HG02763 (cell line): ENCODE measurements at regions not wholly inside any gene's neighbourhood (a gene's known extent, or its start where the extent isn't known, plus 50 kb on each side); places are given as distances from the start of the nearest gene placed in this dataset.

ENCODE experiments used
- ATAC-seq: cut with Tn5 transposase; IDR thresholded peaks from one replicate; pipeline ENCODE4 v1.9.1; 2021; ENCODE audit warnings: mild to moderate bottlenecking, moderate library complexity; ENCODE audit not compliant: unreplicated experiment

DNA sequence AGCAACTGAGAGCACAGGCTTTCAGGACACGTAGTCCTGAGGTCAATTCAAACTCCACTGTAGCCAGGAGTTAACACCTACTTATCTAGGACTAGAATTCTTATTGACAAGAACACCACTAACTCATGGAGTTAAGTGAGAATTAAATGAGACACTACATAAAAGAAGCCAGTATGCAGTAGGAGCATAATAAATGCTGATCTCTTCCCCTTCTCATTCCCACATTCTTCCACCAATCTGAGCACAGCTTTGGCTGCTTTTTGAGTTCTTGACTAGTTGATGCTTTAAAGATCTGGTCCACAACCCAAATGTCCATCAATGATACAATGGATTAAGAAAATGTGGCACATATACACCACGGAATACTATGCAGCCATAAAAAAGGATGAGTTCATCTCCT is 55.2 kb downstream of the TTC32 start:
- ATAC-seq = no peak

DNA sequence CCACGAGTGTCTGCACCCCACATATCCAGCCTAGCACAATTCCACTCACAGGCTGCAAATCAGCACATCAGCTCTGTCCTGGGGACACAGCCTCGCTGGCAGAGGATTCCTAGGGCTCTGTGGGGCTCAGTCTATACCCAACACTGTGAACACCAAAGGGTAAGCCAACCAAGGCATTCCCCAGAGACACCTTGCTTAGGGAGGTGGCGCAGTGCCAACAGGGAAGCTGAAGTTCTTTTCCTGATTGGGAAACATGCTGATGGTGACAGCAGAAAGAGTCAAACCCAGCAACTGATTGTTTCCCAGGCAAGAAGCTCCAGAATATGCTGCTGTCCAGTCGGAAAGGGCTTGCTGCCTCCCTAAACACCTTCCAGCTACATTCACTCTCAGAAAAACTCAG is 55.8 kb downstream of the TTC32 start:
- no peak for ATAC-seq

DNA sequence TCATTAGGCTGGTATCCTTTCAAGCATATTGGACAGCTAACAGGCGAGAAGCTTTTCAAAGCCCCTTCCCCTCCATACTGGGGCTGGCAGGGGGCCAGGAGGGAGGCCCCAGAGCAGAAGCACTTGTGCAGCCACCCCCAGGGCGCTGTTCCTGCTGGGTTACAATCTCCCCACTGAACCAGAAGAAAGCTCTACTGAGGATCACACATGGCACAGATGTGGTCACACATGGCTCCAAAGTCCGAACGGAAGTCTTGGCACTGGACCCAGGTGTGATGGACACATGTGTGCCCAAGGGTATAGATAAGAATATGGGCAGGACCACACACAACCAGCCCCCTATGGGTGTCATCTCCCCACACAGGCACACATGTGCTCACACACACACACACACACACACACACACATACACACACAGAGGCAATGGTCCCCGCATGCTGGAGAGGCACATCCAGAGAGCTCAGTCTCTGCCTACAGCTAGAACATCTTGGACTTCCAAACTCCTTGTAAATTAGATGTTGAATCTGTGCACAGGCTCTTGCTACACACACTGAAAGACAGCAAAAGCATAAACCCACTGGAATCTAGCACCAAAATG is 56.4 kb downstream of the TTC32 start:
- ATAC-seq = no peak

DNA sequence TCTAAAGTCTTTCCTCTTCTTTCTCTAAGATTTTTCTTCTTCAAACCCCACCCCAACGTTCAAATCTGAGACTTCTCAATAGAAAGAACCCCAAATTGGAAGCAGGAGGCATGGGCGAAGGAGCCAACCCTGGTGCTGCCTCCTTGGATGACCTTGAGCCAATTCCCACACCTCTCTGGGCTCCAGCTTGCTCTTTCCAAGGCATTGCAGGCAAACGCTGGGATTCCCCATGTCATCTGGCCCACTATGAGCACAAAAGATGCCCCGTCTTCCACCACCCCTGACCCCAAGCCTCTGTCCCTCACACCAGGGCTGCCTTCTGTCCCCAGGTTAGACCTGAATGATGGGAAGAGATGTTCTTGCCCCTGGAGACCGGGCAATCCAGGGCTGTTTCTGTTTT is 57.0 kb downstream of the TTC32 start:
- ATAC-seq = no peak

DNA sequence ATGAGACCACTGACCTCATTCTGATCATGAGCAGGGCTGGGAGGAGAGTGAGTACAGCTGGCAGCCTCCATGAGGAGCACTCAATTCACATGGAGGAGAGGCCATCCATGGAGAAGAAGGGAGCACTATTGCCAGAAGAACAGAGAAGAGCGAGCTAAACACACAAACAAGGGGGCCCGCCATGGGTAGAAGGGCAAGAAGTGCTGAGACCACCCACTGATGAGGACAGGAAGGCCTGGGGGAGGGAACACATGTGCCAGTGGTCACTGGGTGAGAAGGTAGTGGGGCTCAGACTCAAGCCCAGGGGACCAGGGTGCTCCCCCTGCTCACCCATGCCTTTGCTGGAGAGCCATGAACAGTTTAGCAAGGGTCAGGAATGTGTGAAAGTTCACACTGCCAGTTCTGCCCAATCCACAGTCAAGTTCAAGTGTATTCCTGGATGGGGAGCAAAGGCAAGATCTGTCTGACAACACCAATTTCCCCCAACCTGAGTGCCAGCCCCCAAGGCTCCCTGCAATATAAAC is 57.7 kb downstream of the TTC32 start:
- no peak for ATAC-seq

DNA sequence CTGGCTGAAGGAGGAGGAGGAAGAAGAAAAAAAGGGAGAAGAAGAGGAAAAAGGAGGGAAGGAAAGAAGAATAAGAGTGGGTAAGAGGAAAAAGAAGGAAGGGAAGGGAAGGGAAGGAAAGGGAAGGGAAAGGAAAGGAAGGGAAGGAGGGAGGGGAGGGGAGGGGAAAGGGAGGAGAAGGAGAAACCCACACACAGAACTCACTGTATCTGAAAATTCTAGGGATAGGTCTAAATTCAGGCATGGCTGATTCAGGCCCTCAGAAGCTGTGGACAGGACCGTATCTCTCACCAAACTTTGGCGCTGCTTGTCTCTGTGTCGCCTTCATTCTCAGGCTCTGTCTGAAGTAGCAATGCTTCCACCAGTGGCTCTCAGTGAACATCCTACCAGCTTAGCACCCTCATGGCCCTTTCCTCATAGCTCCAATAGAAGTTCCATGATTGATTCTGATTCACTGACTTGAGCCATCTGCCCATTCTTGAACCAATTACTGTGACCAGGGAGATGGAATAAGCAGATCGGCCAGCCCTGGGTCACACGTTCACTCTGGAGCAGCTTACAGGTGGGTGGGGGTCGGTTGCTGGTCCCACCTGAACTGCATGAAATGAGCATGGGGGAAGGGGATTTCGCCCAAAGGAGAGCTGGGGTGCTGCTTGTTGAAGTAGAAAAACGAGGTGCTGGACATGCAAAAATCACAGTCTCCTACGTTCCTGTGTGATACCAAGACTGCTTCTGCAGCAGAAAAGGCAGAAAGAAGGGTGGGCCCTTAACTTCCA is 59.7 kb downstream of the TTC32 start:
- no peak for ATAC-seq

DNA sequence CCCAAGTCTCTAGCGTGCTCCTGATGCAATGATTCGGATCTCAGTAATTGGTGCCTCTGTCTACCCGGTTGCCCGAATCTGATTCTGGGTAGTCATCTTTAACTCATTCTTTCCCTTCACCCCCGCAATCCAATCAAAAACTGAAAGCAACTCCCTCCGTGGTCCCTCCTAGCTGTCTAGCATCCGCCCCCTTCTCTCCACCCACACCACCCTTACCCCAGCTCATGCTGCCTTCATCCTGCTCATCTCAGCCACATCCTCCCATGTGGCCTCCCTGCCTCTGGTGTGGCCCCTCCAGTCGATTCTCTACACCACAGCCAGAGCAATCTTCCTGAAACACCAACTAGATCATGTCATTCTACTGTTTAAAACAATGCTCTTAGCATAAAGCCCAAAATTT is 62.3 kb downstream of the TTC32 start:
- no peak for ATAC-seq

DNA sequence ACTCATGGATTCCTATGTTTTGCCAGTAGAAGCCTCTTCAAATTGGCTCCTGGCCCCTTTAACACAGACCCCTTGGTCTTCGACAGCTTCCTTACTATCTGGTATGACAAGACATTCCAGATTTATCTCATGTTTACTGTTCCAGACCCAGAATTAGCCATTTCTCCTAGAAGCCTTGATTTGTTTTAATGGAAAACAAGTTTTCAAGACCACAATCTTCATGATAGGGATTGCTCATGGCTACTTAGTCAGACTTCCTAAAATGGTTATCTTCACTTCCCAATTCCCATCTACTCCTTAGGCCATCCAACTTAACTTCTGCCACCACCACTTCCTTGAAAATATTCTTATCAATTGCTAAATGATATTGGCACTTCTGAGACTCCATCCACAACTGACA is 63.2 kb downstream of the TTC32 start:
- no peak for ATAC-seq

DNA sequence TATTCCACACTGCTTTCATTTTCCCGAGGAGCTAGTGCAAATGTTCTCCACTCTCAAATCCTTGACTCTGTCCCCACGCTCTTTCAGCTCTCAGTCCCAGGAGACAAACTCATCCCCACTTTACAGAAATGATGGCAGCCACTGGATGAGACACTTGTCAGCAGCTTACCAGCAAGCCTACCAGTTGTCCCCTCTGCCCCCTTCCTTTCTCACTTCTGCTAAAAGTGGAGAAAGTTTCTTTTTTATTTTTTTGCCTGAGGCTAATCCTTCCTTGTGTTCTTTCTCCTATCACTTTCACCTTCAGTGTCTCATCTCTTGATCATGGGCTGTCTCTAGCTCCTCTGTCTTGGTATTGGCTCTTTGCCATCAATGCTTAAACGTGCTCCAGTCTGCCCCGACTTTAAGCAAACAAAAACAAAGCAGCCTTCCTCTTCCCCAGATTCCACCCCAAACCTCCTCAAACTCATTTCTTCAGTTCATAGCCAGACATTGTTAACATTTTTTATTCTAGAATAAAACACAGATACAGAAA is 64.5 kb downstream of the TTC32 start:
- no peak for ATAC-seq

DNA sequence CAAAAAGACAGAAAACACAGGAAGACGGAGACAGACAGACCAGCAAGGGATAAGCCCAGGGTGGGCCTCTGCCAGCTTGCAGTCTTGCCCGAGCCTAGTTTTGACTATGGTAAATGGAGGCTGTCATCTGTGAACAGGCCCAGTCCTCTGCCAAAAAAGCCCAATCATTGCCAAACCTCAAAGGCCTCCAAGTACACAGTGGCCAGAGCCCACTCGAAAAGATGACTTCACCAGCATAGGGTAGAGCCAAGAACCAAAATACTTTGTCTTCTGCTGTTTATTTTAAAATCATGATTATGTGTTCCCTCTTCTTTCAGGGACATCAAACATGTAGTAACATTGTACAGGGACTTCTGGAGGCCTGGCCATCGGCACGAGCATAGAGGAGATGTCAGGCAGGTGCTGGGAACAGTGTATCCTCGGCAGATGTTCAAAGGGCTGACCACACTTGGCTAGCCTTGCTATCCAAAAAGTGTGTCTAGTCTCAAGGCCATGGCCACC is 66.0 kb downstream of the TTC32 start:
- ATAC-seq = no peak

DNA sequence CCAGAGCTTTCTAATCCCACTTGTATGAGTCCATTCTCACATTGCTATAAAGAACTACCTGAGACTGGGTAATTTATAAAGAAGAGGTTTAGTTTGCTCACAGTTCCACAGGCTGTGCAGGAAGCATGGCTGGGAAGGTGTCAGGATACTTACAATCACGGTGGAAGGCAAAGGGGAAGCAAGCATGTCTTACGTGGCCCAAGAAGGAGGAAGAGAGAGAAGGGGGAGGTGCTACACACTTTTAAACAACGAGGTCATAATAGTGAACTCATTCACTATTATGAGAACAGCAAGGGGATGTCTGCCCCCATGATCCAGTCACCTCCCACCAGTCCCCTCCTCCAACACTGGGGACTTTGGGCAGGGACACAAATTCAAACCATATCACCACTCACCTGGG is 67.8 kb downstream of the TTC32 start:
- ATAC-seq = no peak

DNA sequence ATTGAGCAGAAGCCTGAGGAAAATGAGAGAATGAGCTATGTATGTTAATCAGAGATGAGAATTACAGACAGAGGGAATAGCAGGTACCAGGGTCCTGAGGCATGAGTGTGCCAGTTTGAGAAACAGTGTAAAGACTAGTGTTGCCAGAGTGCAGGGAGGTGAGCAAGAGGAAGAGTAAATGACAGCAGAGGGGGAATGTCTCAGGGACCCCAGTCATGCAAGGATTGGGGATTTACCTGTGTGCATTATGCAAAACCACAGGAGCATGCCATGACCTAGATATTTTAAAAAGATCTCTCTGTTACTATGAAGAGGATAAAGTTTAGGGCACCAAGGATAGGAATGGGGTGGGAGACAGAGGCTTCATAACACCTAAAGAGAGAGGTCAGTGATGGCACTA is 72.1 kb downstream of the TTC32 start:
- no peak for ATAC-seq

DNA sequence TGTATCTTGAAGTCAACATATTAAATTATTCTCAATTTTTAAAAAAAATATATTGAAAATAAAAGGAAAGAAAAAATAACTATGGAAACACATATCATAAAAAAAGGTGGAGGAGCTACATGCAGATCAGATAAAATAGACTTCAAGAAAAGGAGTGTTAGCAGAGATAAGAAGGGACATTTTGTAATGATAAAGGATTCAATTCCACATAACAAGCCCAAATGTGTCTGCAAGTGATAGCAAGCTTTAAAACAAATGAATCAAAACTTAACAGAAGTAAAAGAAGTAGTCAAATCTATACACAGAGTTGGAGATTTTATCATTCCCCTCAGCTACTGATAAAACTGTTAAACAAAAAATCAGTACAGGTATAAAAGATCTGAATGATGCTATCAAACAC is 74.9 kb downstream of the TTC32 start:
- ATAC-seq = no peak

DNA sequence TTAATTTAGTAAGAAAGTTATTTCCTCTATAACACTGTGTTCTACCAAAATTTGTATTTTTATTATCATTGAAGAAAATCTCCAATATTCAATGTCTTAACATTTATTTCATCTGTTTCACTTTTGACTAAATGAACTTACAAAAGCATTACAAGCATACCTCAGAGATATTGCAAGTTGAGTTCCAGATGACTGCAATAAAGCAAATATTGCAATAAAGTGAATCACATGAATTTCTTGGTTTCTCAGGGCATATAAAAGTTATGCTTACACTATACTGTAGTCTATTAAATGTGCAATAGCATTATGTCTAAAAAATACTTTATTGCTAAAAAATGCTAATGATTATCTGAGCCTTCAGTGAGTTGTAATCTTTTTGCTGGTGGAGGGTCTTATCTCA is 78.3 kb downstream of the TTC32 start:
- ATAC-seq = no peak

DNA sequence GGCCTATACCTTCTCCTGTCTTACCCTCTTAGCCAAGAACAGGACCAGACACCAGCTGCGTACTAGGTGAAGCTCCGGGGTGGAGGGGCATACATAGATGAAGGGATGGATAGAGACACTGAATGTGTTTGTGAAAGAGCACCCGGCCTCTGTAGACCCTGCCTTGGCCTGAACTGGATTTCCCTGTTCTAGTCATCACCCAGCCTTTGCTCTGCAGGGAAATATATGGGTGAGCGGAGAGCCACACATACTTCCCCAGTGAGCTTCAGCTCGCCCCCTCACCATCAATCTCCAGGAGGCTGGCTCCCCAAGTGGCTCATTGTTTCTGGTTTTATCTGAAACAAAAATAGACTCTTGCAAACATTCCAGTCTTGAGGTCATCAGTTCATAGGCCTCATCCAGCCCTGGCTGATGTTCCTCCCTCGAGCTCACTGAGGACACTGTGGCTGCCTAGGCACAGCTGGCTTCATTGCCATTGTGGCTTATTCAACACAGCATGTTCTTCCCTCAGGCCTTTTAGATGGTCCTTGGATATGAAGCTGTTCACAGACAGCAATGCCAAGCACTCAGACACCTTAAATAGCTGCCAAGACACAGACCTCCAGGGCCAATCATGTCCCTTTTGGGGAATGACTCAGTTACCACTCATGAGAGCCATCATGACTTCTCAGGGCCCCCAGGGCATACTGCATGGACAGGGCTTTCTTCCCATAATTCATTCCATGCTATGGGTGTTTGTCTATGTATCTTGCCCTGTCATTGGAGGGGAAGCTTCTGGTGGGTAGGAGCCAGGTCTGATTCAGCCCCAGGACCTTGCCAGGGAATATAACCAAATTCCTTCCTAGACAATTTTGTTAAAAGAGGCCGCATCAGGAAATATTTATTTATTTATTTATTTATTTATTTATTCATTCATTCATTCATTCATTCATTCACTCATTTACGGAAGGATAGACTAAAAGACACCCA is 82.4 kb downstream of the TTC32 start:
- ATAC-seq = no peak

DNA sequence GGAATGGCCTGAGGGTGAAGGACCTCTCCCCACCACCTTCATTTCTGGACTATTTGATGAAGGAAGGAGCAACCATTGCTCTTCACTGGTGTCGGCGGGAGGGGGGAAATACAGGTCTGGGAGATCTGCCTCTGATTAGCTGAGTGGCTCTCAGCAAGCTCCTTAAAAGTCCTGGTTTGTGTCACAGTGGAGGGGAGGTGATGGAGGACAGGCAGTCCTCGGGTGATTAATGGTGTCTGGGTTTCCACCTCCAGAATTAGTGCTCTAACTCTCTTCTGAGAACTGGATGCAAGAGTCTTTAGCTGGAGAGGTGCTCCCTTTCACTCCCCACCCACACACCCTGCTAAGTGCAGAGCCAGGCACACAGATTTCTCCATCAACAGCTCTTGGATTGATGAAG is 83.2 kb downstream of the TTC32 start:
- no peak for ATAC-seq

DNA sequence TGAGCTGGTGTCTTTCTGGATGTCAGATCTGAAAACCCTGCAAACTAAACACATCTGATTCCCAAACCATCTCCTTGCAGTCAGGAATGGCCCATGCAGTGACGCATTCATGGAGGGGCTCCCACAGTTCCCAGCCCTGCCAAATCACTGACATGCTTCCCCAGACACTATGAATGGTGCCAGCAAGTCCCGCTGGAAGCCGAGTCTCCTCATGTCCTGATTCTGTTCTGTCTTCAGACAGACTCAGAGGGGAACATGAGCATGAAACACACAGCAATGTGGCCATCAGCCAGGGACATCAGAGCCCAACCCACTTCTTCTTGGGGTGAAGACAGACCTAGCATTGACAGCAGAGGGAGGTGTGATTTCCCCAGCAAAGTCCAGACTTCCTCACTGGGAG is 83.7 kb downstream of the TTC32 start:
- no peak for ATAC-seq

DNA sequence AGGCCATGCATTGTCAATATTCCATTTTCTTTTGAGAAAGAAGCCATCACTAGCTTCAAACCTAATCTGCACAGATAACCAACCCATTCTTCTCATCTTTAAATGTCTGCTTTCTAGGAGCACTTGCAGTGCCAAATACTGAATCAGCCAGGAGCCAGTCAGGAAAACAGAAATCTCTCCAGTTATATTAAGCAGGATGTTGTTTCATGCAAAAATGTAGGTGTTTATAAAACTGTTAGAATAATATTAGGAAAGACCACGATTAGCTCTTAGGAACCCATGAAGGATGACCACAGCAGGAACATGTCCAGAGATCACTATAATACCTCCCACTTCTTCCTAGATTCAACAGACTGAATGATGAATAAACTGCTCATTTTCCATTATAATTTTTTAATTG is 86.0 kb downstream of the TTC32 start:
- no peak for ATAC-seq

DNA sequence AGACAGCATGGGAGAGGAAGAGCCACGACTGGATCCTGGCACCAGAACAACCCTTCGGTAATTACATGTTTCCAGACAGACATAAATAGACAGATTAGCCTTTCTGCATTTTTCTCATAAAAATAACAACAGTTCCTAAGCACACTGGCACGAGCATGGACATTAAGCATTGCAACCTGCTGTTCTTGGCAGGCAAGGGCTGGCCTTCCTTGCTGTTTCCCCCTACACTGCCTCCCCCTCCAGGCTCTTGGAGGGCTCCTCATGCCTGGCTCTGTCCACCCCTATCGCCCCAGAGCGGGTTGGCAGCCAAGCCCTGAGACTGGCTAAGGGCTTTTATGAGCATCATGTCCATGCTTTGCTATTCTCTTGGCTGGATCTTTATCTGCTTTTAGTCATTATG is 89.6 kb downstream of the TTC32 start:
- no peak for ATAC-seq

DNA sequence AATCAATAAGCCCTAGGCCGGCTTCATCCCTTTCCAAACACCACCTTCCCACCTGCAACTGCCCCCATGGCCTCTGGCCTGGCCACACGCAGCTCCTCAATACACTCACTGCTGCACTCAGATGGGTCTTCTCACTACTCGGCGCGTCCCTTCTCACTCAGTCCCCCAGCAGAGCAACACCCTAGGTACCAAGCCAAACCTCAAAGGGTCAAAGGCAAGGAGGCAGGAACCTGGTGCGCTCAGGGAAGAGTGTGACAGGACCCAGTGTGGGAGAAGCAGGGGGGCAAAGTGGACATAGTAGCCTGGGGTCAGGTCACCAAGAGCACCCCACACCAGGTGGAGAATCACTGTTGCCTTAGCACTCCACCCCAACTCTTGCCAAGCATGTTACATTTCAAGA is 90.6 kb downstream of the TTC32 start:
- no peak for ATAC-seq

DNA sequence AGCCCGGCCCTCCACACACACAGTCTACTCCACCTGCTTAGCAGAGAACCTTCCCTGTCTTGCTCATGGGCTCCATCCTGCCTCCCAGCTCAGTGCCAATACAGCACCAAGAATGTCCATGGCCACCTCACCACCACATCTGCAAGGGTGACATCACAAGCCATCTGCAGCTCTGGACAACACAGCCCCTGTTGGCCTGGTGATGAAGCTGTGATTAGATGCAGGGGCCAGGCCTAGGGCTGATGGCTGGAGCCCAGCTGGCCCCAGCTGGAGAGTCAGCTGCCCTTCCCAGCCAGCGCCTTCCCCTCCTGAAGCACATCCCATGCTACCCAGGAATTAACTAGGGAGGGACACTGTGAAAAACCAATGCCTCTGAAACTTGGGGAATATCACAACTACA is 91.1 kb downstream of the TTC32 start:
- ATAC-seq = no peak
